ENCODE measurements at regions not wholly inside any gene's neighbourhood (a gene's known extent, or its start where the extent isn't known, plus 50 kb on each side); places are given as distances from the start of the nearest gene placed in this dataset.

DNA sequence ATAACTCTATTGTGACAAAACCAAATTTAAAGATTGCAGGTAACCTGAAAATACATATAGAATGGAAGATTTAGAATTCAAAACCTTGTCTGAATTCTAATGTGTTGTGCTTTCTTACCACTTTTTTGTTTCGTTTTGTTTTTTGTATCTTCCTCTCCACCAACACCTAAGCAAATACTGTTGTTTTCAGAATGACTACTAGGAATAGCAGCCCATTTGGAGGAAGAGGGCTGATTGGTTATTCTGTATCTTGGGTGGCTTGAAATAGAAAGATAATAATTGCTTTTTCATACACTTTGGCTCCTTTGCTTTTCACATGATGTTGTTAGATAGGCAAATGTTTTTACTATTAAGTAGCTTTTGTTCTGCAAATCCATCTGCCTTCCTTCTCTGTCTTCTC lies 61.0 kb upstream of the LRRC7 start:
- 70 to 71% methylated on average over 1 of the region's 1 CpG for WGBS, 2 donors
- H3K9ac ChIP-seq (ENCODE audit: insufficient read depth in 1 of 2, low read length in 2 of 2): no peak overlapping the region
- ATAC-seq (ENCODE audit: insufficient read depth, low FRiP score): no peak

DNA sequence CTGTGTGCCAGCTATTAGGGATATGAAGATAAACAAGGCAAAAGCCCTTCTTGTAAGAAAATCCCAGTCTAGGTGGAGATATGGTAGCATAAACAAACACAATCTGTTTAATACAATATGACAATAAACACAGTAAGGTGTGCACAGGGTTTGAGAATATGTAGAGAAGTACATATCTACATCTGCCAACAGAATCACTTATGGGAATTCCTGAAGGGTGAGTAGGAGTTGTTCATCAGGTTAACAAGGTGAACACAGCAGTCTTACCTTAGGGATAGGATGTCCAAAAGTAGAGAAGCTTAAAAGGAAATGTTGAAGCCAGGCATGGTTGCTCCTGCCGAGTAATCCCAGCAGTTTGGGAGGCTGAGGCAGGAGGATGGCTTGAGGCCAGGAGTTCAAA lies 57.7 kb upstream of the LRRC7 start:
- no peak for TF ChIP-seq CTCF (IDR thresholded peaks at IDR 0.05; ENCODE audit: control extremely low read depth, extremely low read depth)
- no peaks in the 10 kb centered on the region for H3K27me3 ChIP-seq (ENCODE audit: control insufficient read depth in 3 of 3, insufficient read depth in 3 of 3, low read length in 2 of 3)
- no peak overlapping the region for H3K9ac ChIP-seq (ENCODE audit: insufficient read depth in 1 of 2, low read length in 2 of 2)
- no peak overlapping the region for H3K27ac ChIP-seq (ENCODE audit: low read depth in 1 of 2, low read length in 1 of 2)
- peaks cover 0 to 3% (median 0%) of the 10 kb centered on the region in 4 donors for H3K9me3 ChIP-seq (ENCODE audit: control insufficient read depth in 4 of 4, insufficient read depth in 3 of 4, low read length in 3 of 4)
- H3K4me1 ChIP-seq (ENCODE audit: control insufficient read depth in 5 of 5, insufficient read depth in 5 of 5, low read length in 5 of 5): no peaks in the 10 kb centered on the region
- no peak overlapping the region for H3K4me3 ChIP-seq
- 82 to 86% methylated on average over 1 of the region's 1 CpG for WGBS, 2 donors
- DNase-seq: no peak
- H3K36me3 ChIP-seq (ENCODE audit: control insufficient read depth in 4 of 4, insufficient read depth in 4 of 4, low read length in 4 of 4): no peaks in the 10 kb centered on the region
- ATAC-seq (ENCODE audit: insufficient read depth, low FRiP score): no peak

More for the DNA sequence above, 61.0 kb upstream of the LRRC7 start:
- no peak overlapping the region for H3K27ac ChIP-seq (ENCODE audit: low read depth in 1 of 2, low read length in 1 of 2)
- no peak for DNase-seq
- no peak overlapping the region for H3K4me3 ChIP-seq
- no peak for TF ChIP-seq CTCF (IDR thresholded peaks at IDR 0.05; ENCODE audit: control extremely low read depth, extremely low read depth)
- no peaks in the 10 kb centered on the region for H3K4me1 ChIP-seq (ENCODE audit: control insufficient read depth in 5 of 5, insufficient read depth in 5 of 5, low read length in 5 of 5)
- H3K36me3 ChIP-seq (ENCODE audit: control insufficient read depth in 4 of 4, insufficient read depth in 4 of 4, low read length in 4 of 4): no peaks in the 10 kb centered on the region
- no peaks in the 10 kb centered on the region for H3K27me3 ChIP-seq (ENCODE audit: control insufficient read depth in 3 of 3, insufficient read depth in 3 of 3, low read length in 2 of 3)
- peaks cover 0 to 3% (median 0%) of the 10 kb centered on the region in 4 donors for H3K9me3 ChIP-seq (ENCODE audit: control insufficient read depth in 4 of 4, insufficient read depth in 3 of 4, low read length in 3 of 4)

DNA sequence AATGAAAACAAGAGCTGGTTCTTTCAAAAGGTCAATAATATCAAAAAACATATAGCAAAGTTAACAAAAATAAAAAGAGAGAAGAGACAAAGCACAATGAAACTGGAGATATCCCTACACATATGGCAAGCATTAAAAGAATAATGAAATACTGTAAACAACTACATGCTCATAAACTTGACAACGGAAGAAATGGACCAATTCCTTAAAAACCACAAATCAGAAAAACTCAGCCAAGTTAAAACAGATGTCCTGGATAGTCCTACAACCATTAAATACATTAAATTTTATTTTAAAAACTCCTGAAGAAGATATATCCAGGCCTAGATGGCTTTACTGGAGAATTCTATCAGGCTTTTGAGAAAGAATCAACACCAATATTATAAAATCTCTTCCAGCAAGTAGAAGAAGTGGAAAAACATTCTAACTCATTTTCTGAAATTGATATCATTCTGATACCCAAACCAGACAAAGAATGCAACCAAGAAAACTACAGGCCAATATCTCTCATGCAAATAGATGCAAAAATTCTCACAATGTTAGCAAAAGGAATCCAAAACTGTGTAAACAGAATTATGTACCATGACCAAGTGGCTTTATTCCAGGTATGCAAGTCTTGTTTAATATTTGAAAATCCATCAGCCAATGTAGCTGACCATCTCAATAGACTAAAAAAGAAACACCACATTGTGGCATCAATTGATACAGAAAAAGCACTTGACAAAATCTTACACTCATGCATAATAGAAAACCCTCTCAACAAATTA lies 56.1 kb upstream of the LRRC7 start:
- TF ChIP-seq CTCF (IDR thresholded peaks at IDR 0.05; ENCODE audit: control extremely low read depth, extremely low read depth): no peak
- DNase-seq: no peak
- H3K4me1 ChIP-seq (ENCODE audit: control insufficient read depth in 5 of 5, insufficient read depth in 5 of 5, low read length in 5 of 5): no peaks in the 10 kb centered on the region
- no peak overlapping the region for H3K4me3 ChIP-seq
- H3K27me3 ChIP-seq (ENCODE audit: control insufficient read depth in 3 of 3, insufficient read depth in 3 of 3, low read length in 2 of 3): no peaks in the 10 kb centered on the region
- H3K36me3 ChIP-seq (ENCODE audit: control insufficient read depth in 4 of 4, insufficient read depth in 4 of 4, low read length in 4 of 4): no peaks in the 10 kb centered on the region
- 68 to 88% methylated on average over 1 of the region's 1 CpG for WGBS, 2 donors
- no peak overlapping the region for H3K9ac ChIP-seq (ENCODE audit: insufficient read depth in 1 of 2, low read length in 2 of 2)
- H3K27ac ChIP-seq (ENCODE audit: low read depth in 1 of 2, low read length in 1 of 2): no peak overlapping the region
- ATAC-seq (ENCODE audit: insufficient read depth, low FRiP score): no peak
- peaks cover 0 to 3% (median 0%) of the 10 kb centered on the region in 4 donors for H3K9me3 ChIP-seq (ENCODE audit: control insufficient read depth in 4 of 4, insufficient read depth in 3 of 4, low read length in 3 of 4)

- no peak for ATAC-seq (ENCODE audit: insufficient read depth, low FRiP score)
- H3K36me3 ChIP-seq (ENCODE audit: control insufficient read depth in 4 of 4, insufficient read depth in 4 of 4, low read length in 4 of 4): no peaks in the 10 kb centered on the region
- no peaks in the 10 kb centered on the region for H3K4me1 ChIP-seq (ENCODE audit: control insufficient read depth in 5 of 5, insufficient read depth in 5 of 5, low read length in 5 of 5)
- peaks cover 0 to 3% (median 0%) of the 10 kb centered on the region in 4 donors for H3K9me3 ChIP-seq (ENCODE audit: control insufficient read depth in 4 of 4, insufficient read depth in 3 of 4, low read length in 3 of 4)
- no peak for DNase-seq
- H3K27ac ChIP-seq (ENCODE audit: low read depth in 1 of 2, low read length in 1 of 2): no peak overlapping the region
- H3K4me3 ChIP-seq: no peak overlapping the region
- TF ChIP-seq CTCF (IDR thresholded peaks at IDR 0.05; ENCODE audit: control extremely low read depth, extremely low read depth): no peak
- H3K9ac ChIP-seq (ENCODE audit: insufficient read depth in 1 of 2, low read length in 2 of 2): no peak overlapping the region
- H3K27me3 ChIP-seq (ENCODE audit: control insufficient read depth in 3 of 3, insufficient read depth in 3 of 3, low read length in 2 of 3): no peaks in the 10 kb centered on the region
Observed at GRCh38 chr1:69513601-69514000, 54.1 kb upstream of the LRRC7 start.
